ENCODE measurements at regions not wholly inside any gene's neighbourhood (a gene's known extent, or its start where the extent isn't known, plus 50 kb on each side); places are given as distances from the start of the nearest gene placed in this dataset.

GRCh38 chr5:33167541-33167940, 273.2 kb upstream of the TARS1 start:
- TF ChIP-seq CTCF (IDR thresholded peaks at IDR 0.05; ENCODE audit: low read depth, low read length) (no peak), EZH2phosphoT487 (IDR thresholded peaks at IDR 0.05; ENCODE audit: low read depth) (no peak)
